IgD-negative memory B cell (primary cell): ENCODE measurements at regions not wholly inside any gene's neighbourhood (a gene's known extent, or its start where the extent isn't known, plus 50 kb on each side); places are given as distances from the start of the nearest gene placed in this dataset.
"Not testable (repeated sequence)": the region's sequence is repeated elsewhere in the genome, so short reads cannot be mapped to it uniquely, and the experiment has no call there.

Experiments used
- H3K27ac Mint-ChIP-seq, 3 donors: one replicate each; pipeline ENCODE4 v1.8.0; 2020 to 2022; ENCODE audit warnings: mild to moderate bottlenecking in 3 of 3, mixed read lengths in 3 of 3, moderate library complexity in 1 of 3
- H3K27me3 Mint-ChIP-seq: one replicate; pipeline ENCODE4 v1.8.0; 2021; ENCODE audit warnings: mixed read lengths
- H3K36me3 Mint-ChIP-seq: one replicate; pipeline ENCODE4 v1.8.0; 2020; ENCODE audit warnings: mild to moderate bottlenecking, mixed read lengths
- H3K4me1 Mint-ChIP-seq, 3 donors: one replicate each; pipeline ENCODE4 v1.8.0; 2020 to 2022; ENCODE audit warnings: mixed read lengths in 3 of 3, mild to moderate bottlenecking in 1 of 3
- H3K4me3 Mint-ChIP-seq, 4 donors: one replicate each; pipeline ENCODE4 v1.8.0; 2020 to 2022; ENCODE audit warnings: mild to moderate bottlenecking in 4 of 4, mixed read lengths in 4 of 4, moderate library complexity in 3 of 4
- H3K9me3 Mint-ChIP-seq, 3 donors: one replicate each; pipeline ENCODE4 v1.8.0; 2020 to 2021; ENCODE audit warnings: mixed read lengths in 3 of 3, mild to moderate bottlenecking in 1 of 3

- no peaks in the 10 kb centered on the region for H3K36me3 Mint-ChIP-seq
- H3K9me3 Mint-ChIP-seq: no peaks in the 10 kb centered on the region
- H3K4me3 Mint-ChIP-seq: no peak overlapping the region
- H3K27me3 Mint-ChIP-seq: peaks cover 2% of the 10 kb centered on the region
- H3K4me1 Mint-ChIP-seq: peaks cover 0 to 2% (median 2%) of the 10 kb centered on the region in 3 donors
- no peak overlapping the region for H3K27ac Mint-ChIP-seq
These were observed 51.6 kb upstream of the MPP7 start for GRCh38 chr10:28354511-28354910.

- H3K27ac Mint-ChIP-seq: no peak overlapping the region
- no peak overlapping the region for H3K4me3 Mint-ChIP-seq
- no peaks in the 10 kb centered on the region for H3K36me3 Mint-ChIP-seq
- H3K9me3 Mint-ChIP-seq: no peaks in the 10 kb centered on the region
- peaks cover 0 to 2% (median 2%) of the 10 kb centered on the region in 3 donors for H3K4me1 Mint-ChIP-seq
- peaks cover 2% of the 10 kb centered on the region for H3K27me3 Mint-ChIP-seq
These were observed 52.5 kb upstream of the MPP7 start for GRCh38 chr10:28355376-28355775.

- Mint-ChIP-seq H3K36me3 (no peaks in the 10 kb centered on the region), H3K27me3 (peaks cover 2% of the 10 kb centered on the region), H3K9me3 (no peaks in the 10 kb centered on the region), H3K4me3 (no peak overlapping the region), H3K4me1 (peaks cover 0 to 4% (median 2%) of the 10 kb centered on the region in 3 donors), H3K27ac (peak overlapping the region in 1 of 3 donors; percentile 31)
These were observed 56.5 kb upstream of the MPP7 start for GRCh38 chr10:28359334-28359733.

- Mint-ChIP-seq H3K27ac (no peak overlapping the region), H3K36me3 (no peaks in the 10 kb centered on the region), H3K9me3 (no peaks in the 10 kb centered on the region), H3K27me3 (no peaks in the 10 kb centered on the region), H3K4me3 (no peak overlapping the region), H3K4me1 (peaks cover under 1 to 4% (median 2%) of the 10 kb centered on the region in 3 donors)
These were observed 57.3 kb upstream of the MPP7 start for GRCh38 chr10:28360175-28360574.

GRCh38 chr10:28363376-28363775 is 60.5 kb upstream of the MPP7 start:
- Mint-ChIP-seq H3K27me3 (no peaks in the 10 kb centered on the region), H3K4me1 (peaks cover 19 to 26% (median 22%) of the 10 kb centered on the region in 3 donors), H3K4me3 (no peak overlapping the region), H3K27ac (no peak overlapping the region), H3K36me3 (peaks cover 2% of the 10 kb centered on the region), H3K9me3 (no peaks in the 10 kb centered on the region)

GRCh38 chr10:28365840-28366239 is 63.0 kb upstream of the MPP7 start:
- Mint-ChIP-seq H3K27me3 (no peaks in the 10 kb centered on the region), H3K4me3 (peak overlapping the region in 3 of 4 donors; percentile 12 to 82 (median 48)), H3K27ac (peak overlapping the region; percentile 77 to 88 (median 88)), H3K9me3 (no peaks in the 10 kb centered on the region), H3K4me1 (peaks cover 20 to 28% (median 28%) of the 10 kb centered on the region in 3 donors), H3K36me3 (peaks cover 2% of the 10 kb centered on the region)

- no peaks in the 10 kb centered on the region for H3K27me3 Mint-ChIP-seq
- peak overlapping the region in 1 of 4 donors; percentile 28 for H3K4me3 Mint-ChIP-seq
- peaks cover 2% of the 10 kb centered on the region for H3K36me3 Mint-ChIP-seq
- peak overlapping the region in 1 of 3 donors; percentile 92 for H3K27ac Mint-ChIP-seq
- H3K4me1 Mint-ChIP-seq: peaks cover 20 to 28% (median 28%) of the 10 kb centered on the region in 3 donors
- H3K9me3 Mint-ChIP-seq: peaks cover 0 to 1% (median 0%) of the 10 kb centered on the region in 3 donors
These were observed 64.1 kb upstream of the MPP7 start for GRCh38 chr10:28366994-28367393.

- no peaks in the 10 kb centered on the region for H3K27me3 Mint-ChIP-seq
- peaks cover 2% of the 10 kb centered on the region for H3K36me3 Mint-ChIP-seq
- peaks cover 0 to 1% (median 0%) of the 10 kb centered on the region in 3 donors for H3K9me3 Mint-ChIP-seq
- peak overlapping the region; percentile 11 to 92 (median 89) for H3K27ac Mint-ChIP-seq
- peaks cover 20 to 28% (median 28%) of the 10 kb centered on the region in 3 donors for H3K4me1 Mint-ChIP-seq
- H3K4me3 Mint-ChIP-seq: no peak overlapping the region
These were observed 64.5 kb upstream of the MPP7 start for GRCh38 chr10:28367413-28367812.

GRCh38 chr10:28367929-28368484 is 65.1 kb upstream of the MPP7 start:
- no peaks in the 10 kb centered on the region for H3K27me3 Mint-ChIP-seq
- peaks cover 0 to 1% (median 0%) of the 10 kb centered on the region in 3 donors for H3K9me3 Mint-ChIP-seq
- peaks cover 2% of the 10 kb centered on the region for H3K36me3 Mint-ChIP-seq
- peak overlapping the region; percentile 11 to 92 (median 89) for H3K27ac Mint-ChIP-seq
- peak overlapping the region; percentile 0 to 86 (median 68) for H3K4me3 Mint-ChIP-seq
- peaks cover 20 to 28% (median 28%) of the 10 kb centered on the region in 3 donors for H3K4me1 Mint-ChIP-seq

GRCh38 chr10:28370107-28370835 is 67.4 kb upstream of the MPP7 start:
- H3K36me3 Mint-ChIP-seq: peaks cover 2% of the 10 kb centered on the region
- H3K27ac Mint-ChIP-seq: peak overlapping the region in 1 of 3 donors; percentile 85
- peaks cover 0 to 1% (median 0%) of the 10 kb centered on the region in 3 donors for H3K9me3 Mint-ChIP-seq
- no peak overlapping the region for H3K4me3 Mint-ChIP-seq
- H3K27me3 Mint-ChIP-seq: no peaks in the 10 kb centered on the region
- peaks cover 19 to 28% (median 25%) of the 10 kb centered on the region in 3 donors for H3K4me1 Mint-ChIP-seq

GRCh38 chr10:28371638-28372037 is 68.8 kb upstream of the MPP7 start:
- not testable (repeated sequence) for H3K27me3 Mint-ChIP-seq, H3K36me3 Mint-ChIP-seq, H3K4me3 Mint-ChIP-seq, H3K9me3 Mint-ChIP-seq, H3K27ac Mint-ChIP-seq
- peaks cover 9 to 18% (median 13%) of the 10 kb centered on the region in 3 donors for H3K4me1 Mint-ChIP-seq

- Mint-ChIP-seq H3K9me3 (peaks cover 0 to 1% (median 0%) of the 10 kb centered on the region in 3 donors), H3K27me3 (peaks cover 2% of the 10 kb centered on the region), H3K4me1 (peaks cover 0 to 6% (median 5%) of the 10 kb centered on the region in 3 donors), H3K36me3 (no peaks in the 10 kb centered on the region), H3K4me3 (no peak overlapping the region), H3K27ac (no peak overlapping the region)
These were observed 71.2 kb upstream of the MPP7 start for GRCh38 chr10:28374036-28374435.

- Mint-ChIP-seq H3K4me3 (no peak overlapping the region), H3K36me3 (no peaks in the 10 kb centered on the region), H3K9me3 (peaks cover 0 to 1% (median 0%) of the 10 kb centered on the region in 3 donors), H3K27me3 (peaks cover 2% of the 10 kb centered on the region), H3K4me1 (peaks cover 0 to 3% (median 1%) of the 10 kb centered on the region in 3 donors), H3K27ac (no peak overlapping the region)
These were observed 72.8 kb upstream of the MPP7 start for GRCh38 chr10:28375399-28376354.

GRCh38 chr10:28378986-28379585 is 76.2 kb upstream of the MPP7 start:
- no peak overlapping the region for H3K4me3 Mint-ChIP-seq
- H3K27me3 Mint-ChIP-seq: peaks cover 2% of the 10 kb centered on the region
- no peaks in the 10 kb centered on the region for H3K36me3 Mint-ChIP-seq
- no peaks in the 10 kb centered on the region for H3K9me3 Mint-ChIP-seq
- H3K27ac Mint-ChIP-seq: no peak overlapping the region
- H3K4me1 Mint-ChIP-seq: peaks cover 0 to 7% (median 1%) of the 10 kb centered on the region in 3 donors
